HCT116 (cell line): ENCODE measurements at regions not wholly inside any gene's neighbourhood (a gene's known extent, or its start where the extent isn't known, plus 50 kb on each side); places are given as distances from the start of the nearest gene placed in this dataset.
"Not testable (repeated sequence)": the region's sequence is repeated elsewhere in the genome, so short reads cannot be mapped to it uniquely, and the experiment has no call there.

Experiments used
- ATAC-seq: fragments of 200-7000 bp; cut with Tn5 transposase; 2 replicates; pipeline ENCODE4 v1.9.1; 2020; ENCODE audit warnings: mild to moderate bottlenecking, moderate library complexity
- BruUV-seq: library from RNA; stranded (reverse); fragments of 400-500 nt; replicated peaks from 2 replicates; lab custom pipeline; 2021; lab: Mats Ljungman, UMichigan
- CTCF ChIA-PET: fragments of 300-600 bp; sonication (Branson Sonifier 250); formaldehyde crosslinking; loops from one replicate; lab custom pipeline; 2021; ENCODE audit warnings: antibody characterized with exemption; lab: Charles Lee
- POLR2A ChIA-PET: fragments of 300-600, 350-600 bp; sonication (Branson Sonifier 250); formaldehyde crosslinking; loops from one replicate; lab custom pipeline; 2021; ENCODE audit warnings: antibody characterized with exemption; lab: Charles Lee
- RAD21 ChIA-PET, 2 experiments: fragments of 300-600 bp; sonication (Branson Sonifier 250); formaldehyde crosslinking; loops; one replicate each; lab custom pipeline; 2023; ENCODE audit warnings: low total read pairs in 2 of 2; ENCODE audit not compliant: uncharacterized antibody in 2 of 2, unreplicated experiment in 2 of 2, low non-redundant PET in 1 of 2; lab: Charles Lee
- DNase-seq: peaks from one replicate; pipeline ENCODE4 v3.0.0-alpha.2; 2010; ENCODE audit warnings: low read depth, low spot score
- H2AFZ ChIP-seq: fragments of 200-600 bp; shearing (Covaris generic), sonication (generic); 2 replicates; pipeline ENCODE4 v1.6.1; 2017; ENCODE audit warnings: low read depth, mixed run types, mixed read lengths, antibody characterized with exemption, low read length; ENCODE audit not compliant: poor library complexity, severe bottlenecking
- H3K27ac ChIP-seq: 2 replicates; pipeline ENCODE4 v1.5.1; 2012; ENCODE audit warnings: low read depth, low read length
- H3K27me3 ChIP-seq: fragments of 200-600 bp; sonication (generic); 2 replicates; pipeline ENCODE4 v1.6.1; 2016; ENCODE audit warnings: mixed run types, low read length, mixed read lengths; ENCODE audit not compliant: insufficient read depth
- H3K36me3 ChIP-seq, 2 experiments: fragments of 200-500 bp in 1 of 2; fragments of 200-600 bp in 1 of 2; sonication (Bioruptor generic) in 1 of 2; sonication (generic) in 1 of 2; 2 replicates each; pipeline versions ENCODE4 v1.5.1 to v1.6.1; 2014 to 2016; ENCODE audit warnings: low read length in 2 of 2, inconsistent platforms in 1 of 2, mixed read lengths in 1 of 2, mixed run types in 1 of 2; ENCODE audit not compliant: insufficient read depth in 2 of 2, control insufficient read depth in 1 of 2
- H3K4me1 ChIP-seq, 2 experiments: fragments of 200-600 bp in 1 of 2; sonication (generic) in 1 of 2; 2 replicates each; pipeline versions ENCODE4 v1.5.1 to v1.6.1; 2012 to 2017; ENCODE audit warnings: low read length in 2 of 2, inconsistent platforms in 1 of 2, mild to moderate bottlenecking in 1 of 2, mixed read lengths in 1 of 2, mixed run types in 1 of 2, moderate library complexity in 1 of 2; ENCODE audit not compliant: insufficient read depth in 2 of 2, control insufficient read depth in 1 of 2
- H3K4me2 ChIP-seq: fragments of 200-600 bp; sonication (generic); 2 replicates; pipeline ENCODE4 v1.6.1; 2017; ENCODE audit warnings: mixed run types, low read length, mixed read lengths
- H3K4me3 ChIP-seq, 2 experiments: fragments of 200-600 bp in 1 of 2; sonication (generic) in 1 of 2; replicated peaks in 1 of 2; 2 replicates each; pipeline ENCODE4 v1.5.1; 2011 to 2016; ENCODE audit warnings: low read length in 2 of 2, control low read depth in 1 of 2, low read depth in 1 of 2, mild to moderate bottlenecking in 1 of 2, mixed read lengths in 1 of 2, mixed run types in 1 of 2
- H3K79me2 ChIP-seq: fragments of 200-600 bp; sonication (generic); 2 replicates; pipeline ENCODE4 v1.6.1; 2017; ENCODE audit warnings: mild to moderate bottlenecking, mixed run types, low read length, moderate library complexity, mixed read lengths; ENCODE audit not compliant: insufficient read depth
- H3K9ac ChIP-seq: fragments of 200-600 bp; sonication (generic); 2 replicates; pipeline ENCODE4 v1.6.1; 2016; ENCODE audit warnings: low read length, mixed read lengths
- H3K9me2 ChIP-seq: fragments of 200-600 bp; sonication (generic), shearing (Covaris generic); 2 replicates; pipeline ENCODE4 v1.6.1; 2017; ENCODE audit warnings: mixed run types, mild to moderate bottlenecking, moderate library complexity; ENCODE audit not compliant: insufficient read depth
- H3K9me3 ChIP-seq, 2 experiments: fragments of 200-500 bp in 1 of 2; fragments of 200-600 bp in 1 of 2; sonication (Bioruptor generic) in 1 of 2; sonication (generic) in 1 of 2; 2 replicates each; pipeline ENCODE4 v1.6.1; 2014 to 2017; ENCODE audit warnings: low read length in 2 of 2, mixed read lengths in 2 of 2, inconsistent platforms in 1 of 2, low read depth in 1 of 2, mild to moderate bottlenecking in 1 of 2, mixed run types in 1 of 2, moderate library complexity in 1 of 2; ENCODE audit not compliant: control insufficient read depth in 1 of 2, insufficient read depth in 1 of 2
- H4K20me1 ChIP-seq: fragments of 200-600 bp; sonication (generic), shearing (Covaris generic); 2 replicates; pipeline ENCODE4 v1.6.1; 2017; ENCODE audit warnings: mixed run types, mild to moderate bottlenecking, moderate library complexity; ENCODE audit not compliant: insufficient read depth
- ATF3 ChIP-seq: IDR thresholded peaks from 2 replicates; pipeline ENCODE4 v1.6.1; 2012
- CBX3 ChIP-seq: IDR thresholded peaks from 2 replicates; pipeline ENCODE4 v1.6.1; 2012; ENCODE audit warnings: low read depth
- CEBPB ChIP-seq: IDR thresholded peaks from 2 replicates; pipeline ENCODE4 v1.6.1; 2012; ENCODE audit warnings: low read depth
- CTCF ChIP-seq, 3 experiments: fragments of 200-600 bp in 1 of 3; sonication (generic) in 1 of 3; IDR thresholded peaks in 2 of 3; conservative IDR thresholded peaks in 1 of 3; 2 replicates each; pipeline ENCODE4 v1.5.1; 2012 to 2017; ENCODE audit warnings: low read depth in 2 of 3, low read length in 2 of 3, antibody characterized with exemption in 1 of 3, borderline replicate concordance in 1 of 3, control low read depth in 1 of 3, mild to moderate bottlenecking in 1 of 3, mixed read lengths in 1 of 3, mixed run types in 1 of 3, moderate library complexity in 1 of 3; ENCODE audit not compliant: insufficient read depth in 1 of 3
- MAX ChIP-seq: IDR thresholded peaks from 2 replicates; pipeline ENCODE4 v1.6.1; 2012
- POLR2A ChIP-seq: IDR thresholded peaks from 2 replicates; pipeline ENCODE4 v1.7.0; 2011; ENCODE audit warnings: borderline replicate concordance; ENCODE audit not compliant: insufficient read depth, insufficient read length; ENCODE audit errors: extremely low read depth
- POLR2AphosphoS5 ChIP-seq: IDR thresholded peaks from 2 replicates; pipeline ENCODE4 v1.6.1; 2011; ENCODE audit warnings: mild to moderate bottlenecking, low read depth, low read length, moderate library complexity
- SP1 ChIP-seq: IDR thresholded peaks from 2 replicates; pipeline ENCODE4 v1.6.1; 2012; ENCODE audit warnings: low read depth
- TCF7L2 ChIP-seq: IDR thresholded peaks from 2 replicates; pipeline ENCODE4 v1.7.0; 2011; ENCODE audit warnings: borderline replicate concordance, inconsistent platforms; ENCODE audit not compliant: insufficient read depth, insufficient read length; ENCODE audit errors: extremely low read depth
- YY1 ChIP-seq: IDR thresholded peaks from 2 replicates; pipeline ENCODE4 v1.6.1; 2011; ENCODE audit warnings: low read length, low read depth, moderate library complexity, mild to moderate bottlenecking; ENCODE audit not compliant: insufficient replicate concordance; ENCODE audit errors: extremely low read depth
- ZNF274 ChIP-seq: fragments of 200-500 bp; sonication (Bioruptor generic); IDR thresholded peaks from 2 replicates; pipeline ENCODE4 v1.6.1; 2014; ENCODE audit warnings: mild to moderate bottlenecking, low read depth, low read length, inconsistent platforms
- intact Hi-C: fragments of 100-400 bp; cut with micrococcal nuclease; formaldehyde crosslinking; loops from 2 replicates; pipeline ENCODE4 v1.10.0; 2022

DNA sequence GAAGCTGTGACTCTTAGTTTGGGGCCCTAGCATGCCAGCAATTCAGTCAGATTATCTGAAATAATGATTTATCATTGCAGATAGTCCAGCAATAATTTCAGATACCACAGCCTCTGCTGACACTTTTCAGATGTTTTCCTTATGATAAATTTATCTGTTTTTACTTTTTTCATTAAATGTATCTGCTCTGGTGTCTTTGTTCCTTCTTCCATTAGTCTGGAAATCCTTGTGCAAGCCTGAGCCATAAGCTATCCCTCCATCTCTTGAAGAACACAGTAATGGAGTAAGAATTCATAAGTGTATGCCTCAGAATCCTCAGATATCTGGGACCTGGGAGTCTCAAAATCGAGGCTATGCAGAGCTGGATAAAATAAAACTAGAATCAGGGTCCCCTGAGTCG is 146.4 kb upstream of the KRR1 start:
- no peak for DNase-seq
- ChIA-PET CTCF (no interaction called here), POLR2A (interaction anchor here (0.7 to 12.3 kb wide), 23 partner anchors 9 to 797 kb away, joined by 3 to 271 read pairs (median 5); no protein-coding TSS in a partner anchor), RAD21 (interaction anchor here in 1 of 2 experiments (1.6 kb wide), 1 partner anchor 19 kb away, joined by 5 read pairs; no protein-coding TSS in a partner anchor)
- no peaks in the 10 kb centered on the region for H3K36me3 ChIP-seq
- peaks cover 75 to 95% of the 10 kb centered on the region in 2 experiments for H3K4me1 ChIP-seq
- no peaks in the 10 kb centered on the region for H3K27me3 ChIP-seq
- no peaks in the 10 kb centered on the region for H3K79me2 ChIP-seq
- ATAC-seq, result no peak
- H3K9ac ChIP-seq, result peak overlapping the region; percentile 64
- no peaks in the 10 kb centered on the region for H4K20me1 ChIP-seq
- H3K4me2 ChIP-seq, result peak overlapping the region; percentile 56
- BruUV-seq, result TSS peak; percentile 4
- no peaks in the 10 kb centered on the region for H3K9me2 ChIP-seq
- no peak for TF ChIP-seq POLR2A
- no peak for TF ChIP-seq CBX3
- TF ChIP-seq CTCF (IDR thresholded peaks at IDR 0.05 in 2 of 3, conservative IDR thresholded peaks at IDR 0.05 in 1 of 3; ENCODE audit: borderline replicate concordance in 1 of 3, insufficient read depth in 1 of 3, low read depth in 2 of 3, low read length in 2 of 3), result no peak
- TF ChIP-seq ZNF274, result no peak
- H3K9me3 ChIP-seq, result no peaks in the 10 kb centered on the region
- H3K27ac ChIP-seq, result peak overlapping the region; percentile 99
- no peak overlapping the region for H2AFZ ChIP-seq
- intact Hi-C loops, result loop anchor here (2.0 to 10.0 kb wide), 5 partner anchors 47 to 691 kb away; partner anchors contain the start of gene BBS10
- H3K4me3 ChIP-seq, result no peak overlapping the region

- H3K27ac ChIP-seq, result peak overlapping the region; percentile 99
- H3K9ac ChIP-seq, result peak overlapping the region; percentile 64
- H3K9me3 ChIP-seq, H3K36me3 ChIP-seq, H2AFZ ChIP-seq: not testable (repeated sequence)
- peaks cover 72 to 90% of the 10 kb centered on the region in 2 experiments for H3K4me1 ChIP-seq
- POLR2A ChIA-PET, result interaction anchor here (0.7 to 12.3 kb wide), 19 partner anchors 10 to 798 kb away, joined by 3 to 271 read pairs (median 5); no protein-coding TSS in a partner anchor
- peak overlapping the region; percentile 56 for H3K4me2 ChIP-seq
- TF ChIP-seq MAX, result peak; percentile 76
- TF ChIP-seq TCF7L2, result peak; percentile 35
- TF ChIP-seq YY1, result peak; percentile 52
- peak; percentile 36; the same call in 1 of the 2 replicates for TF ChIP-seq CBX3
- TF ChIP-seq SP1, result peak; percentile 87
- TF ChIP-seq CEBPB, result peak; percentile 94
- peak; percentile 75 for TF ChIP-seq POLR2AphosphoS5
- peak; percentile 84 for TF ChIP-seq ATF3
- TF ChIP-seq, all 23 proteins: peak for 8; not testable (repeated sequence) for 15
- H3K4me3 ChIP-seq, DNase-seq, H3K9me2 ChIP-seq, H3K79me2 ChIP-seq, H4K20me1 ChIP-seq, CTCF ChIA-PET, BruUV-seq, H3K27me3 ChIP-seq: not testable (repeated sequence)
- ATAC-seq, result peak; percentile 38
- intact Hi-C loops, result loop anchor here (2.0 to 10.0 kb wide), 3 partner anchors 297 to 691 kb away; partner anchors contain the start of gene BBS10
- RAD21 ChIA-PET, result interaction anchor here in 1 of 2 experiments (1.6 kb wide), 1 partner anchor 18 kb away, joined by 5 read pairs; no protein-coding TSS in a partner anchor
Observed at GRCh38 chr12:75657354-75657753, 145.9 kb upstream of the KRR1 start.
